Keratinocyte (primary cell): ENCODE measurements at regions not wholly inside any gene's neighbourhood (a gene's known extent, or its start where the extent isn't known, plus 50 kb on each side); places are given as distances from the start of the nearest gene placed in this dataset.

ENCODE experiments used
- DNase-seq: peaks from one replicate; pipeline ENCODE4 v3.0.0-alpha.2; 2011; ENCODE audit warnings: low read depth, missing footprints, low spot score
- FAIRE-seq: peaks from 2 replicates; lab custom pipeline; 2011; peaks lifted over from hg19 to GRCh38; lab: Jason Lieb, UNC
- H2AFZ ChIP-seq: 2 replicates; pipeline ENCODE4 v1.6.0; 2012; ENCODE audit warnings: low read length, control low read depth, inconsistent platforms; ENCODE audit not compliant: control insufficient read depth
- H3K27ac ChIP-seq: 2 replicates; pipeline ENCODE4 v1.5.1; 2011; ENCODE audit warnings: low read length; ENCODE audit not compliant: control insufficient read depth, insufficient read depth
- H3K27me3 ChIP-seq: 3 replicates; pipeline ENCODE4 v1.6.0; 2011; ENCODE audit warnings: low read length; ENCODE audit not compliant: control insufficient read depth, insufficient read depth; ENCODE audit errors: extremely low read depth
- H3K36me3 ChIP-seq, 2 experiments: 2 replicates in 1 of 2; 3 replicates in 1 of 2; pipeline ENCODE4 v1.5.1; 2011; ENCODE audit warnings: low read length in 2 of 2, mild to moderate bottlenecking in 1 of 2; ENCODE audit not compliant: control insufficient read depth in 2 of 2, insufficient read depth in 2 of 2; ENCODE audit errors: extremely low read depth in 1 of 2
- H3K4me1 ChIP-seq: 3 replicates; pipeline ENCODE4 v1.5.1; 2011; ENCODE audit warnings: low read length; ENCODE audit not compliant: control insufficient read depth, insufficient read depth; ENCODE audit errors: extremely low read depth
- H3K4me2 ChIP-seq: 3 replicates; pipeline ENCODE4 v1.6.0; 2011; ENCODE audit warnings: low read depth, low read length; ENCODE audit not compliant: control insufficient read depth, insufficient read depth; ENCODE audit errors: extremely low read depth
- H3K4me3 ChIP-seq, 3 experiments: fragments of 200-600 bp in 1 of 3; sonication (generic) in 1 of 3; 2 replicates in 2 of 3; 3 replicates in 1 of 3; pipeline ENCODE4 v1.5.1; 2011 to 2016; ENCODE audit warnings: low read length in 3 of 3, mild to moderate bottlenecking in 3 of 3, control low read depth in 2 of 3, inconsistent platforms in 1 of 3, low read depth in 1 of 3, mixed read lengths in 1 of 3, mixed run types in 1 of 3, moderate library complexity in 1 of 3; ENCODE audit not compliant: control insufficient read depth in 2 of 3, insufficient read depth in 2 of 3; ENCODE audit errors: extremely low read depth in 1 of 3
- H3K79me2 ChIP-seq: 2 replicates; pipeline ENCODE4 v1.6.0; 2012; ENCODE audit warnings: low read length; ENCODE audit not compliant: control insufficient read depth, insufficient read depth
- H3K9ac ChIP-seq: 3 replicates; pipeline ENCODE4 v1.6.0; 2011; ENCODE audit warnings: low read length; ENCODE audit not compliant: control insufficient read depth, insufficient read depth; ENCODE audit errors: extremely low read depth
- H3K9me1 ChIP-seq: 3 replicates; pipeline ENCODE4 v1.6.0; 2011; ENCODE audit warnings: low read length; ENCODE audit not compliant: control insufficient read depth, insufficient read depth; ENCODE audit errors: extremely low read depth
- H3K9me3 ChIP-seq: 2 replicates; pipeline ENCODE4 v1.5.1; 2012; ENCODE audit warnings: low read depth, low read length; ENCODE audit not compliant: control insufficient read depth
- H4K20me1 ChIP-seq: 3 replicates; pipeline ENCODE4 v1.6.0; 2011; ENCODE audit warnings: low read length; ENCODE audit not compliant: control insufficient read depth, insufficient read depth; ENCODE audit errors: extremely low read depth
- EZH2 ChIP-seq: IDR thresholded peaks from one replicate; pipeline ENCODE4 v1.6.1; 2012; ENCODE audit warnings: inconsistent platforms, mild to moderate bottlenecking, low read length, moderate library complexity
- dilution Hi-C: fragments of 300-500 bp; cut with MboI; formaldehyde crosslinking; loops from one replicate; pipeline ENCODE4 v1.7.0; 2020; ENCODE audit warnings: low sequenced_read_pairs; ENCODE audit not compliant: extremely low pct_ligation_motif_present
- TF ChIP-seq, protein P1 (sequence below), 3 experiments: IDR thresholded peaks in 1 of 3; conservative IDR thresholded peaks in 1 of 3; optimal IDR thresholded peaks in 1 of 3; 2 replicates in 2 of 3; 3 replicates in 1 of 3; pipeline versions ENCODE3 to v1.5.1; 2011; ENCODE audit warnings: low read length in 3 of 3, mild to moderate bottlenecking in 3 of 3, moderate library complexity in 2 of 3, control low read depth in 1 of 3, inconsistent platforms in 1 of 3; ENCODE audit not compliant: insufficient read depth in 2 of 3; ENCODE audit errors: extremely low read depth in 1 of 3

DNA sequence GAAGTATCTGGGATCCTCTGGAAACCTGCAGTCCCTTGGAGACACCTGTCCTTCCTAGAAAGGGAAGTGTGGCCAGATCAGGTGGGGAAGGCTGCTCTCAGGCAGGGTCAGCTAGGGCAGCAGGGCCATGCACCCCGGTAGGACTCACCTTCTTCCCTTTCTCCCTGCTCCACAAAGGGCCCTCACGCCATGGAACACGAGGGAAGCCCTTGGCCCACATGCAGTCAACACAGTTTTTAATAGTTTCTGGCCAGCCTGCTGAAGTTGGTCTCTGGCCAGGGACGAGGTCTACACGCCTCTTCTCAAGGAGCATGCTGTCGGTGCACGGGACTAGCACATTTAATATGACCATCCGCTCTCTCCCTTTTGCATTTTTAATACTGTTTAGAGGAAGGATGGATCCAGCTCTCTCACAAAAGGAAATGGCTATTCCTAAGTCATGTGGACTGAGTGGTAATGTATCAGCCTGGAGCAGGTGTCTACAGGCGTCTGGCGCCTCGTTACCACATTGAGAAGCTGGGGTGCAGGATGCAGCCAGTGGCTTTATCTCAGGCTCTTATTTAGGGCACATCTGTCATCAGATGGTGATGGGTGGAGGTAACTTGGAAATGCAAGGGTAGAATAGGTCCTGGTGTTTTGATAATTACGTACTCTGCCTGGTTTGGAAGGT lies 153.9 kb downstream of the KLF13 start:
- Histone ChIP-seq H3K36me3 (no peaks in the 10 kb centered on the region), H3K4me1 (no peaks in the 10 kb centered on the region), H3K4me3 (no peak overlapping the region), H3K9me3 (no peaks in the 10 kb centered on the region), H3K9me1 (no peaks in the 10 kb centered on the region), H3K27me3 (peaks cover 28% of the 10 kb centered on the region), H4K20me1 (no peaks in the 10 kb centered on the region), H2AFZ (no peak overlapping the region), H3K4me2 (no peak overlapping the region), H3K27ac (no peak overlapping the region), H3K9ac (no peak overlapping the region), H3K79me2 (no peaks in the 10 kb centered on the region)
- no peak for DNase-seq
- TF ChIP-seq EZH2, result no peak
- TF ChIP-seq, protein P1, sequence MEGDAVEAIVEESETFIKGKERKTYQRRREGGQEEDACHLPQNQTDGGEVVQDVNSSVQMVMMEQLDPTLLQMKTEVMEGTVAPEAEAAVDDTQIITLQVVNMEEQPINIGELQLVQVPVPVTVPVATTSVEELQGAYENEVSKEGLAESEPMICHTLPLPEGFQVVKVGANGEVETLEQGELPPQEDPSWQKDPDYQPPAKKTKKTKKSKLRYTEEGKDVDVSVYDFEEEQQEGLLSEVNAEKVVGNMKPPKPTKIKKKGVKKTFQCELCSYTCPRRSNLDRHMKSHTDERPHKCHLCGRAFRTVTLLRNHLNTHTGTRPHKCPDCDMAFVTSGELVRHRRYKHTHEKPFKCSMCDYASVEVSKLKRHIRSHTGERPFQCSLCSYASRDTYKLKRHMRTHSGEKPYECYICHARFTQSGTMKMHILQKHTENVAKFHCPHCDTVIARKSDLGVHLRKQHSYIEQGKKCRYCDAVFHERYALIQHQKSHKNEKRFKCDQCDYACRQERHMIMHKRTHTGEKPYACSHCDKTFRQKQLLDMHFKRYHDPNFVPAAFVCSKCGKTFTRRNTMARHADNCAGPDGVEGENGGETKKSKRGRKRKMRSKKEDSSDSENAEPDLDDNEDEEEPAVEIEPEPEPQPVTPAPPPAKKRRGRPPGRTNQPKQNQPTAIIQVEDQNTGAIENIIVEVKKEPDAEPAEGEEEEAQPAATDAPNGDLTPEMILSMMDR (optimal IDR thresholded peaks at IDR 0.05 in 1 of 3, IDR thresholded peaks at IDR 0.05 in 1 of 3, conservative IDR thresholded peaks at IDR 0.05 in 1 of 3; ENCODE audit: extremely low read depth in 1 of 3, insufficient read depth in 2 of 3, low read length in 3 of 3), result no peak
- dilution Hi-C loops, result no loop called here
- FAIRE-seq, result no peak

DNA sequence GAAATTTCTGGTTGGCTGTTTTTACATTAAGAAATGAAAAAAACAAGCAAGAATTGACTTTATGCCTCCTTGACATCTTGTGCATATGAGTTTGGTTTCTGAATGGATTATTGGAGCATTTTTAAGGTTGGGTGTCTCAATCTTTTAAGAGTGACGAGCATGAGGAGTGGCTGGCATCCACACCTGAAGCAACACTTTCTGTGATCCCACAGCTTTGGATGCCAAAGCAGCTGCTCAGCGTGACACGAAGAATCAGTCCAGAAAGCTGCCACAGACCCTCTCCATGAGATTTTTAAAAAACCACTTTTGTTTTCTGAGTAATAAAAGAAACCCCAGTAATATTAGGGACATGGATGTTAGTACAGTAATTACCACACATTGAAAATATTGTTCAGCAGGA lies 154.5 kb downstream of the KLF13 start:
- no peak for TF ChIP-seq EZH2
- TF ChIP-seq, protein P1 (optimal IDR thresholded peaks at IDR 0.05 in 1 of 3, IDR thresholded peaks at IDR 0.05 in 1 of 3, conservative IDR thresholded peaks at IDR 0.05 in 1 of 3; ENCODE audit: extremely low read depth in 1 of 3, insufficient read depth in 2 of 3, low read length in 3 of 3), result no peak
- dilution Hi-C loops, result no loop called here
- no peaks in the 10 kb centered on the region for H4K20me1 ChIP-seq
- H3K36me3 ChIP-seq, result no peaks in the 10 kb centered on the region
- H3K4me2 ChIP-seq, result no peak overlapping the region
- H3K9me3 ChIP-seq, result no peaks in the 10 kb centered on the region
- no peaks in the 10 kb centered on the region for H3K79me2 ChIP-seq
- H2AFZ ChIP-seq, result no peak overlapping the region
- DNase-seq, result no peak
- H3K9me1 ChIP-seq, result no peaks in the 10 kb centered on the region
- no peak for FAIRE-seq
- peaks cover 3% of the 10 kb centered on the region for H3K4me1 ChIP-seq
- H3K27me3 ChIP-seq, result peaks cover 28% of the 10 kb centered on the region
- no peak overlapping the region for H3K27ac ChIP-seq
- H3K9ac ChIP-seq, result no peak overlapping the region
- no peak overlapping the region for H3K4me3 ChIP-seq
